HEK293 (cell line): ENCODE measurements at regions not wholly inside any gene's neighbourhood (a gene's known extent, or its start where the extent isn't known, plus 50 kb on each side); places are given as distances from the start of the nearest gene placed in this dataset.

ENCODE experiments used
- CTCF ChIA-PET: fragments of 350-600 bp; formaldehyde crosslinking; extraction: SDS; loops from one replicate; lab custom pipeline; 2021; ENCODE audit warnings: antibody characterized with exemption; lab: Yijun Ruan, JAX
- POLR2A ChIA-PET: fragments of 300-600 bp; formaldehyde crosslinking; extraction: SDS; loops from one replicate; lab custom pipeline; 2020; ENCODE audit warnings: antibody characterized with exemption, inconsistent platforms; lab: Yijun Ruan, JAX
- H3K27ac ChIP-seq: fragments of 200-500 bp; sonication (Bioruptor generic); 2 replicates; pipeline ENCODE4 v1.5.1; 2014; ENCODE audit warnings: low read depth, low read length, control low read depth, inconsistent platforms; ENCODE audit errors: extremely low read depth
- H3K36me3 ChIP-seq, 2 experiments: fragments of 200-500 bp in 1 of 2; sonication (Bioruptor generic) in 1 of 2; 1 replicate in 1 of 2; 2 replicates in 1 of 2; pipeline ENCODE4 v1.5.1; 2014 to 2017; ENCODE audit warnings: inconsistent platforms in 2 of 2, low read length in 2 of 2; ENCODE audit not compliant: control insufficient read depth in 2 of 2, insufficient read depth in 1 of 2
- H3K4me1 ChIP-seq: fragments of 200-500 bp; sonication (Bioruptor generic); 2 replicates; pipeline ENCODE4 v1.5.1; 2014; ENCODE audit warnings: mild to moderate bottlenecking, low read length, inconsistent platforms; ENCODE audit not compliant: control insufficient read depth, insufficient read depth
- H3K4me3 ChIP-seq: 2 replicates; pipeline ENCODE4 v1.5.1; 2011; ENCODE audit warnings: low read depth, mild to moderate bottlenecking, control low read depth, low read length, moderate library complexity
- H3K9me3 ChIP-seq: fragments of 200-500 bp; sonication (Bioruptor generic); 2 replicates; pipeline ENCODE4 v1.5.1; 2014; ENCODE audit warnings: low read depth, low read length, inconsistent platforms; ENCODE audit not compliant: control insufficient read depth, insufficient read depth
- BCL11B ChIP-seq: fragments of 450-650 bp; formaldehyde crosslinking; IDR thresholded peaks from 2 replicates; pipeline ENCODE4 v1.5.1; 2016; ENCODE audit warnings: low read depth, missing biosample characterization, missing genetic modification characterization
- FEZF1 ChIP-seq: fragments of 450-650 bp; formaldehyde crosslinking; IDR thresholded peaks from 2 replicates; pipeline ENCODE4 v1.5.1; 2016; ENCODE audit warnings: missing biosample characterization, missing genetic modification characterization
- GLIS2 ChIP-seq: fragments of 450-650 bp; formaldehyde crosslinking; IDR thresholded peaks from 2 replicates; pipeline ENCODE4 v1.5.1; 2016; ENCODE audit warnings: missing biosample characterization, missing genetic modification characterization
- KLF8 ChIP-seq: fragments of 450-650 bp; formaldehyde crosslinking; IDR thresholded peaks from 2 replicates; pipeline ENCODE4 v1.5.1; 2016; ENCODE audit warnings: missing biosample characterization, missing genetic modification characterization
- SCRT2 ChIP-seq: fragments of 450-650 bp; formaldehyde crosslinking; IDR thresholded peaks from 2 replicates; pipeline ENCODE4 v1.5.1; 2016; ENCODE audit warnings: missing biosample characterization, missing genetic modification characterization
- WT1 ChIP-seq: fragments of 450-650 bp; formaldehyde crosslinking; IDR thresholded peaks from 2 replicates; pipeline ENCODE4 v1.5.1; 2016; ENCODE audit warnings: missing biosample characterization, missing genetic modification characterization
- ZFHX2 ChIP-seq: fragments of 450-650 bp; formaldehyde crosslinking; conservative IDR thresholded peaks from 2 replicates; pipeline ENCODE4 v1.5.1; 2016; ENCODE audit warnings: missing biosample characterization, missing genetic modification characterization
- ZNF114 ChIP-seq: fragments of 450-650 bp; formaldehyde crosslinking; IDR thresholded peaks from 2 replicates; pipeline ENCODE4 v1.5.0; 2017; ENCODE audit warnings: missing biosample characterization, missing genetic modification characterization
- ZNF157 ChIP-seq: fragments of 450-650 bp; formaldehyde crosslinking; IDR thresholded peaks from 2 replicates; pipeline ENCODE4 v1.5.1; 2016; ENCODE audit warnings: missing biosample characterization, missing genetic modification characterization
- ZNF221 ChIP-seq: fragments of 450-650 bp; formaldehyde crosslinking; IDR thresholded peaks from 2 replicates; pipeline ENCODE4 v1.5.1; 2017; ENCODE audit warnings: missing biosample characterization, missing genetic modification characterization, borderline replicate concordance
- ZNF239 ChIP-seq: fragments of 450-650 bp; formaldehyde crosslinking; IDR thresholded peaks from 2 replicates; pipeline ENCODE4 v1.5.1; 2016; ENCODE audit warnings: missing biosample characterization, missing genetic modification characterization
- ZNF433 ChIP-seq: fragments of 450-650 bp; formaldehyde crosslinking; IDR thresholded peaks from 2 replicates; pipeline ENCODE4 v1.5.1; 2016; ENCODE audit warnings: missing biosample characterization, missing genetic modification characterization, low read depth
- ZNF48 ChIP-seq: fragments of 450-650 bp; formaldehyde crosslinking; IDR thresholded peaks from 2 replicates; pipeline ENCODE4 v1.5.1; 2016; ENCODE audit warnings: missing biosample characterization, missing genetic modification characterization
- ZNF555 ChIP-seq: fragments of 450-650 bp; formaldehyde crosslinking; conservative IDR thresholded peaks from 2 replicates; pipeline ENCODE4 v1.5.1; 2017; ENCODE audit warnings: missing biosample characterization, mild to moderate bottlenecking, missing genetic modification characterization, inconsistent platforms
- ZNF664 ChIP-seq: fragments of 450-650 bp; formaldehyde crosslinking; IDR thresholded peaks from 2 replicates; pipeline ENCODE4 v1.5.1; 2016; ENCODE audit warnings: missing biosample characterization, missing genetic modification characterization
- TF ChIP-seq, protein P1 (sequence below): fragments of 450-650 bp; formaldehyde crosslinking; IDR thresholded peaks from 2 replicates; pipeline ENCODE4 v1.5.1; 2017; ENCODE audit warnings: missing biosample characterization, missing genetic modification characterization
- TF ChIP-seq, protein P2 (sequence below): fragments of 450-650 bp; formaldehyde crosslinking; IDR thresholded peaks from 2 replicates; pipeline ENCODE4 v1.5.0; 2017; ENCODE audit warnings: missing biosample characterization, missing genetic modification characterization, borderline replicate concordance
- TF ChIP-seq, protein P3 (sequence below): fragments of 450-650 bp; formaldehyde crosslinking; IDR thresholded peaks from 2 replicates; pipeline ENCODE4 v1.5.1; 2016; ENCODE audit warnings: missing biosample characterization, missing genetic modification characterization
- TF ChIP-seq, protein P4 (sequence below): fragments of 450-650 bp; formaldehyde crosslinking; IDR thresholded peaks from 2 replicates; pipeline ENCODE4 v1.5.1; 2016; ENCODE audit warnings: missing biosample characterization, missing genetic modification characterization
- TF ChIP-seq, protein P5 (sequence below): fragments of 450-650 bp; formaldehyde crosslinking; IDR thresholded peaks from 2 replicates; pipeline ENCODE4 v1.5.1; 2016; ENCODE audit warnings: missing biosample characterization, missing genetic modification characterization

DNA sequence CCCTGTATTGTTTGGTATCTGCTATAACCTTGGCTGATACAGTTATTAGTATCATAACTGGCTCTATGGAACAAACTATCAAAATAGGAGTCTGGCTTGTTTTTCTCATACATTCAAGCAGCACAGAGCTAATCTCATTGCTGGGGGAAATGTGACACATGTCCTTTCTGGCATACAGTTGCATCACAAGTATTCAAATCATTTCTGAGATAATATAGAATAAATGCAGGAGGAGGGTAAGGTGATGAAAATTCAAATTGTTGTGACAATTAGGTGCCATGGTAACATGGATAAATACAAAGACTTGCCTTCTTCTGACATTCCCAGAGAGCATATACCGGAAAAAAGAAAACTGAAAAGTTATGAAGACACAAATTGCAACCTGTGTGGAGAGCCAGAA lies 2706.8 kb downstream of the ARAP2 start:
- Histone ChIP-seq H3K27ac (no peak overlapping the region), H3K36me3 (no peaks in the 10 kb centered on the region), H3K9me3 (no peaks in the 10 kb centered on the region), H3K4me3 (no peak overlapping the region), H3K4me1 (no peaks in the 10 kb centered on the region)
- CTCF ChIA-PET = no interaction called here
- TF ChIP-seq WT1 (tag by site-specific recombination) = no peak
- POLR2A ChIA-PET = no interaction called here

DNA sequence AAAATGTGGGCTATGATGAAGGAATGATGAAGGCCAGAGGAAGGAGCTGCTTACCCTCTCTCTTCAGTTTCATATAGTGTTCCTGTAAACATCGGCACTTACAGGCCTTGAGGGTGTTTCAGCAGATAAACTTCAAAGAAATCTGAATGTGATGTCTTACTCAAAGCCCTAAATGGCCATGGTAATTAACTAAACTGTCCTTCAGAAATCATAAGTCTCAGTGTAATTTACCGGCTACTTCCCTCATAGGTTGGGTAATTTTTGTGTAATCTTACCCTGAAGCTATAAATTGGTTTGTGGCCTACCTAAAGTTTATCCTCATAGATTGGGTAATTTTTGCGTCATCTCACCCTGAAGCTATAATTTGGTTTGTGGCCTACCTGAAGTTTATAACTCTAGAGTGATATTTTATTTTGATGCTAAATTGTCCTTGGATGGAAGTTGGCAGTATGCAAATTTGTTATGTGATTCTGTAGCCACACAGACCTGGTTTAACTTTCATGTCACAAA lies 2700.3 kb downstream of the ARAP2 start:
- Histone ChIP-seq H3K4me1 (no peaks in the 10 kb centered on the region), H3K36me3 (no peaks in the 10 kb centered on the region), H3K9me3 (no peaks in the 10 kb centered on the region), H3K4me3 (no peak overlapping the region), H3K27ac (no peak overlapping the region)
- POLR2A ChIA-PET = no interaction called here
- CTCF ChIA-PET = no interaction called here
- TF ChIP-seq ZNF664 (tag by site-specific recombination) = no peak
- TF ChIP-seq, all 188 proteins: peak for 0

DNA sequence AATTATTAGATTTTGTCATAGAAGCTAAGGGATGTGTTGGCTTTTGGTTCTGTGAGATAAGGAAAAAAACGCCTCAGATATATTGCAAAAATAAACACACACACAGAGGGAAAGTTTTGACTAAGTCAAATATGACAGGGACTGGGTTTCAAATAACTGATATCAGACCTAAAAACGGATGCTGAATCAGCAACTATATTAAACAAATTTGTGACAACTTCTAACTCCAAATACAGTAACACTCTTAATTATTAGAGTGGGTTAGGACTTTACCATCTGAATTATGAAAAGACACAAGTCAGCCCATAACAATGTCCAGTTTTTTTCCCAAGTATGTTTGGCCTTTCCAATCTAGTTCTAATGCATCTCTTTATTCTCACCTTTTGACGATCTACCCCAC lies 2693.1 kb downstream of the ARAP2 start:
- CTCF ChIA-PET = no interaction called here
- POLR2A ChIA-PET = no interaction called here
- no peaks in the 10 kb centered on the region for H3K36me3 ChIP-seq

DNA sequence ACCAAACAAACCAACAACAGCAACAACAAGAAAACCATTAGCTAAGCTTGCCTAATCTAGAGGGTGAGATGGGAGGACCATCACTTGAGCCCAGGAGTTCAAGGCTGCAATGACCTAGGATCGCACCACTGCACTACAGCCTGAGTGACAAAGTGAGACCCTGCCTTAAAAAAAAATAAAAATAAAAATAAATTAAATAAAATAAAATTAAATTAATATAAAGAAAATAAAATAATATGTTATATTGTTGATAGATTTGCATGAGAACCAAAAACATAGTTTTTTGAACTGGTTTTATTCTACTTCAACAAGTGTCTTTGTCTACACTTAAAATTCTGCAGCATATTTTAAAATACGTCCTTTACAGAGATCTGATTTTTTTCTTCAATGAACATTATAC lies 2683.1 kb downstream of the ARAP2 start:
- TF ChIP-seq, protein P1, sequence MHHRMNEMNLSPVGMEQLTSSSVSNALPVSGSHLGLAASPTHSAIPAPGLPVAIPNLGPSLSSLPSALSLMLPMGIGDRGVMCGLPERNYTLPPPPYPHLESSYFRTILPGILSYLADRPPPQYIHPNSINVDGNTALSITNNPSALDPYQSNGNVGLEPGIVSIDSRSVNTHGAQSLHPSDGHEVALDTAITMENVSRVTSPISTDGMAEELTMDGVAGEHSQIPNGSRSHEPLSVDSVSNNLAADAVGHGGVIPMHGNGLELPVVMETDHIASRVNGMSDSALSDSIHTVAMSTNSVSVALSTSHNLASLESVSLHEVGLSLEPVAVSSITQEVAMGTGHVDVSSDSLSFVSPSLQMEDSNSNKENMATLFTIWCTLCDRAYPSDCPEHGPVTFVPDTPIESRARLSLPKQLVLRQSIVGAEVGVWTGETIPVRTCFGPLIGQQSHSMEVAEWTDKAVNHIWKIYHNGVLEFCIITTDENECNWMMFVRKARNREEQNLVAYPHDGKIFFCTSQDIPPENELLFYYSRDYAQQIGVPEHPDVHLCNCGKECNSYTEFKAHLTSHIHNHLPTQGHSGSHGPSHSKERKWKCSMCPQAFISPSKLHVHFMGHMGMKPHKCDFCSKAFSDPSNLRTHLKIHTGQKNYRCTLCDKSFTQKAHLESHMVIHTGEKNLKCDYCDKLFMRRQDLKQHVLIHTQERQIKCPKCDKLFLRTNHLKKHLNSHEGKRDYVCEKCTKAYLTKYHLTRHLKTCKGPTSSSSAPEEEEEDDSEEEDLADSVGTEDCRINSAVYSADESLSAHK (tag by site-specific recombination) = no peak
- TF ChIP-seq, protein P2, sequence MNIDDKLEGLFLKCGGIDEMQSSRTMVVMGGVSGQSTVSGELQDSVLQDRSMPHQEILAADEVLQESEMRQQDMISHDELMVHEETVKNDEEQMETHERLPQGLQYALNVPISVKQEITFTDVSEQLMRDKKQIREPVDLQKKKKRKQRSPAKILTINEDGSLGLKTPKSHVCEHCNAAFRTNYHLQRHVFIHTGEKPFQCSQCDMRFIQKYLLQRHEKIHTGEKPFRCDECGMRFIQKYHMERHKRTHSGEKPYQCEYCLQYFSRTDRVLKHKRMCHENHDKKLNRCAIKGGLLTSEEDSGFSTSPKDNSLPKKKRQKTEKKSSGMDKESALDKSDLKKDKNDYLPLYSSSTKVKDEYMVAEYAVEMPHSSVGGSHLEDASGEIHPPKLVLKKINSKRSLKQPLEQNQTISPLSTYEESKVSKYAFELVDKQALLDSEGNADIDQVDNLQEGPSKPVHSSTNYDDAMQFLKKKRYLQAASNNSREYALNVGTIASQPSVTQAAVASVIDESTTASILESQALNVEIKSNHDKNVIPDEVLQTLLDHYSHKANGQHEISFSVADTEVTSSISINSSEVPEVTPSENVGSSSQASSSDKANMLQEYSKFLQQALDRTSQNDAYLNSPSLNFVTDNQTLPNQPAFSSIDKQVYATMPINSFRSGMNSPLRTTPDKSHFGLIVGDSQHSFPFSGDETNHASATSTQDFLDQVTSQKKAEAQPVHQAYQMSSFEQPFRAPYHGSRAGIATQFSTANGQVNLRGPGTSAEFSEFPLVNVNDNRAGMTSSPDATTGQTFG (tag by site-specific recombination) = no peak
- TF ChIP-seq KLF8 = no peak
- Histone ChIP-seq H3K4me3 (no peak overlapping the region), H3K9me3 (no peaks in the 10 kb centered on the region), H3K4me1 (no peaks in the 10 kb centered on the region), H3K36me3 (no peaks in the 10 kb centered on the region), H3K27ac (no peak overlapping the region)
- CTCF ChIA-PET = no interaction called here
- POLR2A ChIA-PET = no interaction called here

More for the DNA sequence above, 2693.1 kb downstream of the ARAP2 start:
- Histone ChIP-seq H3K4me1 (no peaks in the 10 kb centered on the region), H3K4me3 (no peak overlapping the region), H3K9me3 (no peaks in the 10 kb centered on the region), H3K27ac (no peak overlapping the region)
- TF ChIP-seq ZNF114 (tag by site-specific recombination) (no peak), BCL11B (tag by site-specific recombination) (no peak), ZNF48 (no peak), SCRT2 (tag by site-specific recombination) (no peak), FEZF1 (tag by site-specific recombination) (no peak), ZNF555 (tag by site-specific recombination) (no peak), ZNF157 (no peak), GLIS2 (tag by site-specific recombination) (no peak), ZNF433 (tag by site-specific recombination) (no peak), ZNF239 (tag by site-specific recombination) (no peak), ZNF221 (tag by site-specific recombination) (no peak), ZFHX2 (tag by site-specific recombination) (no peak)
- TF ChIP-seq, protein P3, sequence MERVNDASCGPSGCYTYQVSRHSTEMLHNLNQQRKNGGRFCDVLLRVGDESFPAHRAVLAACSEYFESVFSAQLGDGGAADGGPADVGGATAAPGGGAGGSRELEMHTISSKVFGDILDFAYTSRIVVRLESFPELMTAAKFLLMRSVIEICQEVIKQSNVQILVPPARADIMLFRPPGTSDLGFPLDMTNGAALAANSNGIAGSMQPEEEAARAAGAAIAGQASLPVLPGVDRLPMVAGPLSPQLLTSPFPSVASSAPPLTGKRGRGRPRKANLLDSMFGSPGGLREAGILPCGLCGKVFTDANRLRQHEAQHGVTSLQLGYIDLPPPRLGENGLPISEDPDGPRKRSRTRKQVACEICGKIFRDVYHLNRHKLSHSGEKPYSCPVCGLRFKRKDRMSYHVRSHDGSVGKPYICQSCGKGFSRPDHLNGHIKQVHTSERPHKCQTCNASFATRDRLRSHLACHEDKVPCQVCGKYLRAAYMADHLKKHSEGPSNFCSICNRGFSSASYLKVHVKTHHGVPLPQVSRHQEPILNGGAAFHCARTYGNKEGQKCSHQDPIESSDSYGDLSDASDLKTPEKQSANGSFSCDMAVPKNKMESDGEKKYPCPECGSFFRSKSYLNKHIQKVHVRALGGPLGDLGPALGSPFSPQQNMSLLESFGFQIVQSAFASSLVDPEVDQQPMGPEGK = no peak
- TF ChIP-seq, protein P4, sequence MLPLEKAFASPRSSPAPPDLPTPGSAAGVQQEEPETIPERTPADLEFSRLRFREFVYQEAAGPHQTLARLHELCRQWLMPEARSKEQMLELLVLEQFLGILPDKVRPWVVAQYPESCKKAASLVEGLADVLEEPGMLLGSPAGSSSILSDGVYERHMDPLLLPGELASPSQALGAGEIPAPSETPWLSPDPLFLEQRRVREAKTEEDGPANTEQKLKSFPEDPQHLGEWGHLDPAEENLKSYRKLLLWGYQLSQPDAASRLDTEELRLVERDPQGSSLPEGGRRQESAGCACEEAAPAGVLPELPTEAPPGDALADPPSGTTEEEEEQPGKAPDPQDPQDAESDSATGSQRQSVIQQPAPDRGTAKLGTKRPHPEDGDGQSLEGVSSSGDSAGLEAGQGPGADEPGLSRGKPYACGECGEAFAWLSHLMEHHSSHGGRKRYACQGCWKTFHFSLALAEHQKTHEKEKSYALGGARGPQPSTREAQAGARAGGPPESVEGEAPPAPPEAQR = no peak
- TF ChIP-seq, protein P5, sequence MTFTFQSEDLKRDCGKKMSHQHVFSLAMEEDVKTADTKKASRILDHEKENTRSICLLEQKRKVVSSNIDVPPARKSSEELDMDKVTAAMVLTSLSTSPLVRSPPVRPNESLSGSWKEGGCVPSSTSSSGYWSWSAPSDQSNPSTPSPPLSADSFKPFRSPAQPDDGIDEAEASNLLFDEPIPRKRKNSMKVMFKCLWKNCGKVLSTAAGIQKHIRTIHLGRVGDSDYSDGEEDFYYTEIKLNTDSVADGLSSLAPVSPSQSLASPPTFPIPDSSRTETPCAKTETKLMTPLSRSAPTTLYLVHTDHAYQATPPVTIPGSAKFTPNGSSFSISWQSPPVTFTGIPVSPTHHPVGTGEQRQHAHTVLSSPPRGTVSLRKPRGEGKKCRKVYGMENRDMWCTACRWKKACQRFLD (tag by site-specific recombination) = no peak
